ENCODE measurements at regions not wholly inside any gene's neighbourhood (a gene's known extent, or its start where the extent isn't known, plus 50 kb on each side); places are given as distances from the start of the nearest gene placed in this dataset.

DNA sequence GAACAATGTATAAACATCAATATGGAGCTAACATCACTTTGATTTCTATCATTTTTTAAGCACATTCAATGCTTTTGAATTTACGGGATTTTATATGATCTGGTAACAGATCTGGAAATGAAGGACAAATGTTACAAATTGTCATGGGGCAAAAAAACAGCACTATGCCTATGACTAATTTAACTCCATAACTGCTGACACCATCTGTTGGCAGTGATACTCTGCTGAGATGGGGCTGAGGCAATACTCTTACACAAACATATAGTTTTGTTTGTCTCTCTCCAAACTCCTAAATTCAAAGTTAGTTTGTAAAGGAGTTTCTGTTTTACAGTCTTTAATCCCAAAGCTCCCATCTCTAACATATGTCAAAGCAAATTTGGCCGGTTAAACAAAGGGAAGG, 132.5 kb upstream of the FER start:
- Histone ChIP-seq H3K4me1 (ENCODE audit: insufficient read depth, low read length) (no peaks in the 10 kb centered on the region), H3K27me3 (ENCODE audit: control insufficient read depth in 1 of 2, insufficient read depth in 2 of 2, low read length in 2 of 2) (peaks cover 0 to 6% of the 10 kb centered on the region in 2 experiments), H3K27ac (ENCODE audit: low read depth in 1 of 2, low read length in 2 of 2) (no peak overlapping the region), H3K4me3 (ENCODE audit: low read length) (no peak overlapping the region), H3K9me3 (ENCODE audit: control insufficient read depth in 1 of 2, insufficient read depth in 1 of 2, low read length in 2 of 2) (peaks cover 0 to 8% of the 10 kb centered on the region in 2 experiments), H3K36me3 (ENCODE audit: insufficient read depth, low read length) (no peaks in the 10 kb centered on the region)
- TF ChIP-seq, protein P1, sequence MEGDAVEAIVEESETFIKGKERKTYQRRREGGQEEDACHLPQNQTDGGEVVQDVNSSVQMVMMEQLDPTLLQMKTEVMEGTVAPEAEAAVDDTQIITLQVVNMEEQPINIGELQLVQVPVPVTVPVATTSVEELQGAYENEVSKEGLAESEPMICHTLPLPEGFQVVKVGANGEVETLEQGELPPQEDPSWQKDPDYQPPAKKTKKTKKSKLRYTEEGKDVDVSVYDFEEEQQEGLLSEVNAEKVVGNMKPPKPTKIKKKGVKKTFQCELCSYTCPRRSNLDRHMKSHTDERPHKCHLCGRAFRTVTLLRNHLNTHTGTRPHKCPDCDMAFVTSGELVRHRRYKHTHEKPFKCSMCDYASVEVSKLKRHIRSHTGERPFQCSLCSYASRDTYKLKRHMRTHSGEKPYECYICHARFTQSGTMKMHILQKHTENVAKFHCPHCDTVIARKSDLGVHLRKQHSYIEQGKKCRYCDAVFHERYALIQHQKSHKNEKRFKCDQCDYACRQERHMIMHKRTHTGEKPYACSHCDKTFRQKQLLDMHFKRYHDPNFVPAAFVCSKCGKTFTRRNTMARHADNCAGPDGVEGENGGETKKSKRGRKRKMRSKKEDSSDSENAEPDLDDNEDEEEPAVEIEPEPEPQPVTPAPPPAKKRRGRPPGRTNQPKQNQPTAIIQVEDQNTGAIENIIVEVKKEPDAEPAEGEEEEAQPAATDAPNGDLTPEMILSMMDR (IDR thresholded peaks at IDR 0.05) = no peak
- Mint-ChIP-seq H3K36me3 (ENCODE audit: low read depth) (no peaks in the 10 kb centered on the region), H3K4me1 (ENCODE audit: low read depth) (no peaks in the 10 kb centered on the region), H3K27ac (no peak overlapping the region), H3K4me3 (no peak overlapping the region), H3K9me3 (no peaks in the 10 kb centered on the region), H3K27me3 (peaks cover 29% of the 10 kb centered on the region)
- CTCF ChIA-PET = no interaction called here
- ATAC-seq (ENCODE audit: poor library complexity) (no peak), DNase-seq (no peak)
- POLR2A ChIA-PET = no interaction called here
- intact Hi-C loops (cut with DNase I, micrococcal nuclease) = no loop called here

DNA sequence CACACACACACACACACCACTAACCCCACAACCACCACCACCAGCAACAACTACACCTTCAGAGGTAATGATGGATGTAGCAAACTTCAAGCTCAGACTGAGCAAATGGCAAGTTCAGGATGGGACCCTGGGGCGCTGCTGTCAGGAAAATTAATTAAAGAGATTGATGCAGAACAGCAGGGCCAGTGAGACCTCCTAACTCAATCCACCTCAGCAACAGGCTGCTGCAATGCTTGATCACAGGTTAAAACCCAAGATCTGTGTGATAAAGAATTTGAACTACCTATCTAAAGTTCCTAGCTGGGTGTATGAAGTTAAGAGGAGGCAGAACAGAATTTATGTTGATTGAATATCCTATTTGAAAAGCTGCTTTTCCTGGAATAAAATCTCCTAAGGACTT, 140.3 kb upstream of the FER start:
- CTCF ChIA-PET = no interaction called here
- H3K36me3 ChIP-seq (ENCODE audit: insufficient read depth, low read length) = no peaks in the 10 kb centered on the region
- H3K27me3 ChIP-seq (ENCODE audit: control insufficient read depth in 1 of 2, insufficient read depth in 2 of 2, low read length in 2 of 2) = no peaks in the 10 kb centered on the region
- DNase-seq (no peak), ATAC-seq (ENCODE audit: poor library complexity) (no peak)
- no peak overlapping the region for H3K27ac Mint-ChIP-seq
- H3K9me3 Mint-ChIP-seq = no peaks in the 10 kb centered on the region
- no peak overlapping the region for H3K27ac ChIP-seq (ENCODE audit: low read depth in 1 of 2, low read length in 2 of 2)
- peaks cover 0 to 1% of the 10 kb centered on the region in 2 experiments for H3K9me3 ChIP-seq (ENCODE audit: control insufficient read depth in 1 of 2, insufficient read depth in 1 of 2, low read length in 2 of 2)
- no peaks in the 10 kb centered on the region for H3K27me3 Mint-ChIP-seq
- intact Hi-C loops (cut with DNase I, micrococcal nuclease) = no loop called here
- no peak overlapping the region for H3K4me3 ChIP-seq (ENCODE audit: low read length)
- no peaks in the 10 kb centered on the region for H3K4me1 ChIP-seq (ENCODE audit: insufficient read depth, low read length)
- POLR2A ChIA-PET = no interaction called here
- no peak overlapping the region for H3K4me3 Mint-ChIP-seq
- no peaks in the 10 kb centered on the region for H3K4me1 Mint-ChIP-seq (ENCODE audit: low read depth)
- TF ChIP-seq, protein P1 (IDR thresholded peaks at IDR 0.05) = no peak
- H3K36me3 Mint-ChIP-seq (ENCODE audit: low read depth) = no peaks in the 10 kb centered on the region

GRCh38 chr5:108606185-108606584, 141.5 kb upstream of the FER start:
- Mint-ChIP-seq H3K27ac (no peak overlapping the region), H3K36me3 (ENCODE audit: low read depth) (no peaks in the 10 kb centered on the region), H3K27me3 (no peaks in the 10 kb centered on the region), H3K9me3 (no peaks in the 10 kb centered on the region), H3K4me1 (ENCODE audit: low read depth) (no peaks in the 10 kb centered on the region), H3K4me3 (no peak overlapping the region)
- TF ChIP-seq, protein P1 (IDR thresholded peaks at IDR 0.05) = no peak
- ChIA-PET POLR2A (no interaction called here), CTCF (no interaction called here)
- DNase-seq = no peak
- Histone ChIP-seq H3K4me3 (ENCODE audit: low read length) (no peak overlapping the region), H3K27ac (ENCODE audit: low read depth in 1 of 2, low read length in 2 of 2) (no peak overlapping the region), H3K4me1 (ENCODE audit: insufficient read depth, low read length) (no peaks in the 10 kb centered on the region), H3K9me3 (ENCODE audit: control insufficient read depth in 1 of 2, insufficient read depth in 1 of 2, low read length in 2 of 2) (no peaks in the 10 kb centered on the region), H3K36me3 (ENCODE audit: insufficient read depth, low read length) (no peaks in the 10 kb centered on the region), H3K27me3 (ENCODE audit: control insufficient read depth in 1 of 2, insufficient read depth in 2 of 2, low read length in 2 of 2) (no peaks in the 10 kb centered on the region)
- no peak for ATAC-seq (ENCODE audit: poor library complexity)
- intact Hi-C loops (cut with DNase I, micrococcal nuclease) = no loop called here

Measured in CD4-positive, alpha-beta T cell (primary cell).